ENCODE measurements at regions not wholly inside any gene's neighbourhood (a gene's known extent, or its start where the extent isn't known, plus 50 kb on each side); places are given as distances from the start of the nearest gene placed in this dataset.

DNA sequence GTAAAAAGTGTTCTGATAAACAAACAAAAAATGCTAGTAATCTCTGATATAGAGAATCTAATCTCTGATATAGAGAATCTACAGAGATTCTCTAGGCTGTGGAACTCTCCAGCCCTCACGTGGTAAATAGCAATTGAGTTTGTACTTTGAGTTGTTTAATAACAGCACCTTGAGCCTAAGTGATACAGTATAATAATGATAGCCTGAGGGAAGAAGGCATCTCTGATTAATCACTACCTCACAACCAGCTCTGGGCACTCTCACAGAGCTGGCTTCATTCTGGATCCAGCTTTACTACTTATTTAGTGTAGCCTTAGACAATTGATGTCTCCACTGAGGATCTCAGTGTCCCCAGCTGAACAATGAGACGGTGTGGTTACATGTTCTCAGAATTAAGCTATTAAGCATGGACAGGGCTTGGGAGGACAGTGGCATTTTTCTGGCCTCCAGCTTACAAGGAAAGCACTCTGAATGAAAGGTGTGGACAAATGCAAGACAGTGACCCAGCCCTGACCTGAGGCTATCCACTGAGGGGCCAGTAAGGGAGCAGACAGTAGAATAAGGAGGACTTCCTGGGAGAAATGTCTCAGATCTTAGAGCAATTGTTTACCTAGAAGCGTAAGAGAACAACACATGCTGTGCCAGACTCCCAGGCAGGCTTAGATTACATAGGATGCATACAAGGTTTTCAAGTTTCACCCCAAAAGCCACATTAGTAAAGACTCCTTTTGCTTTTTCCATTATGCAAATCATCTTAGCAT lies 88.7 kb upstream of the DRD2 start:
- no peak for DNase-seq (ENCODE audit: low spot score)
- in situ Hi-C loops (cut with MboI; ENCODE audit: low pct_unique_long_range_greater_than_20kb, low sequenced_read_pairs, unreplicated experiment), result no loop called here
- TF ChIP-seq, protein P1, sequence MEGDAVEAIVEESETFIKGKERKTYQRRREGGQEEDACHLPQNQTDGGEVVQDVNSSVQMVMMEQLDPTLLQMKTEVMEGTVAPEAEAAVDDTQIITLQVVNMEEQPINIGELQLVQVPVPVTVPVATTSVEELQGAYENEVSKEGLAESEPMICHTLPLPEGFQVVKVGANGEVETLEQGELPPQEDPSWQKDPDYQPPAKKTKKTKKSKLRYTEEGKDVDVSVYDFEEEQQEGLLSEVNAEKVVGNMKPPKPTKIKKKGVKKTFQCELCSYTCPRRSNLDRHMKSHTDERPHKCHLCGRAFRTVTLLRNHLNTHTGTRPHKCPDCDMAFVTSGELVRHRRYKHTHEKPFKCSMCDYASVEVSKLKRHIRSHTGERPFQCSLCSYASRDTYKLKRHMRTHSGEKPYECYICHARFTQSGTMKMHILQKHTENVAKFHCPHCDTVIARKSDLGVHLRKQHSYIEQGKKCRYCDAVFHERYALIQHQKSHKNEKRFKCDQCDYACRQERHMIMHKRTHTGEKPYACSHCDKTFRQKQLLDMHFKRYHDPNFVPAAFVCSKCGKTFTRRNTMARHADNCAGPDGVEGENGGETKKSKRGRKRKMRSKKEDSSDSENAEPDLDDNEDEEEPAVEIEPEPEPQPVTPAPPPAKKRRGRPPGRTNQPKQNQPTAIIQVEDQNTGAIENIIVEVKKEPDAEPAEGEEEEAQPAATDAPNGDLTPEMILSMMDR (IDR thresholded peaks at IDR 0.05; ENCODE audit: extremely low read depth, insufficient read depth, missing control alignments), result no peak

DNA sequence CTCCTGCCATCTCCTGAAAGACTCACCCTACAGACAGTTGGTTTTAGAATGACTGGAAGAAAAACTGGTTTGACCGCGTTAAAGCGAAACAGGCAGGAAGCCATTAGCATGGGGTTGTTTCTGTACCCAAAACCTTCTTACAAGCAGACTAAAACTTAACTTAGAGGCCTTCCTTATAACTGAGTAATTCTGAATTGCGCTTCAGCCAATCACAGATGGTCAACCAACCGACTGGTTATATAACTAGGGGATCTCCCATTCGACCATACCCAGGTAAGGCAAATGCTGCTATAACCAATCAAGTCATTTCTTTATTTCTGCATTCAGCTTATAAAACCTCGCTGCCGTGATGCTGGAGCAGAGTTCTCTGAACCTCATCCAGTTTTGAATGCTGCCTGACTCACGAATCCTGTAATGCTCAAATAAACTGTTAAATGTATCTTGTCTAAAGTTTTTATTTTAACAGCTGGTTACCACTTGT lies 87.8 kb upstream of the DRD2 start:
- no peak for DNase-seq (ENCODE audit: low spot score)
- in situ Hi-C loops (cut with MboI; ENCODE audit: low pct_unique_long_range_greater_than_20kb, low sequenced_read_pairs, unreplicated experiment), result no loop called here
- TF ChIP-seq, protein P1 (IDR thresholded peaks at IDR 0.05; ENCODE audit: extremely low read depth, insufficient read depth, missing control alignments), result no peak

- in situ Hi-C loops (cut with MboI; ENCODE audit: low pct_unique_long_range_greater_than_20kb, low sequenced_read_pairs, unreplicated experiment), result no loop called here
- TF ChIP-seq, protein P1 (IDR thresholded peaks at IDR 0.05; ENCODE audit: extremely low read depth, insufficient read depth, missing control alignments), result no peak
- no peak for DNase-seq (ENCODE audit: low spot score)
These were observed 87.4 kb upstream of the DRD2 start for GRCh38 chr11:113562576-113562975.

GRCh38 chr11:113557926-113558325 lies 82.7 kb upstream of the DRD2 start:
- in situ Hi-C loops (cut with MboI; ENCODE audit: low pct_unique_long_range_greater_than_20kb, low sequenced_read_pairs, unreplicated experiment), result no loop called here
- TF ChIP-seq, protein P1 (IDR thresholded peaks at IDR 0.05; ENCODE audit: extremely low read depth, insufficient read depth, missing control alignments), result no peak

GRCh38 chr11:113556036-113556435 lies 80.8 kb upstream of the DRD2 start:
- in situ Hi-C loops (cut with MboI; ENCODE audit: low pct_unique_long_range_greater_than_20kb, low sequenced_read_pairs, unreplicated experiment), result no loop called here
- TF ChIP-seq, protein P1 (IDR thresholded peaks at IDR 0.05; ENCODE audit: extremely low read depth, insufficient read depth, missing control alignments), result no peak
- DNase-seq (ENCODE audit: low spot score), result no peak

More at GRCh38 chr11:113557926-113558325, 82.7 kb upstream of the DRD2 start:
- DNase-seq (ENCODE audit: low spot score), result no peak

- no peak for DNase-seq (ENCODE audit: low spot score)
- in situ Hi-C loops (cut with MboI; ENCODE audit: low pct_unique_long_range_greater_than_20kb, low sequenced_read_pairs, unreplicated experiment), result no loop called here
- TF ChIP-seq, protein P1 (IDR thresholded peaks at IDR 0.05; ENCODE audit: extremely low read depth, insufficient read depth, missing control alignments), result no peak
These were observed 79.9 kb upstream of the DRD2 start for GRCh38 chr11:113555071-113555619.
